GM10248 (cell line): ENCODE measurements at regions not wholly inside any gene's neighbourhood (a gene's known extent, or its start where the extent isn't known, plus 50 kb on each side); places are given as distances from the start of the nearest gene placed in this dataset.

Experiments
- CTCF ChIA-PET: fragments of 300-600 bp; sonication (Branson Sonifier 250); formaldehyde crosslinking; extraction: SDS; loops from one replicate; lab custom pipeline; 2021; ENCODE audit warnings: antibody characterized with exemption; lab: Yijun Ruan, JAX
- POLR2A ChIA-PET: fragments of 350-650 bp; sonication (Branson Sonifier 250); formaldehyde crosslinking; extraction: SDS; loops from one replicate; lab custom pipeline; 2020; ENCODE audit warnings: antibody characterized with exemption; lab: Yijun Ruan, JAX
- DNase-seq: peaks from one replicate; pipeline ENCODE4 v3.0.0; 2012; ENCODE audit errors: extremely low spot score
- CTCF ChIP-seq: IDR thresholded peaks from 2 replicates; pipeline ENCODE4 v1.5.1; 2012; ENCODE audit warnings: mild to moderate bottlenecking, low read depth; ENCODE audit errors: extremely low read depth, missing control alignments, control extremely low read depth

DNA sequence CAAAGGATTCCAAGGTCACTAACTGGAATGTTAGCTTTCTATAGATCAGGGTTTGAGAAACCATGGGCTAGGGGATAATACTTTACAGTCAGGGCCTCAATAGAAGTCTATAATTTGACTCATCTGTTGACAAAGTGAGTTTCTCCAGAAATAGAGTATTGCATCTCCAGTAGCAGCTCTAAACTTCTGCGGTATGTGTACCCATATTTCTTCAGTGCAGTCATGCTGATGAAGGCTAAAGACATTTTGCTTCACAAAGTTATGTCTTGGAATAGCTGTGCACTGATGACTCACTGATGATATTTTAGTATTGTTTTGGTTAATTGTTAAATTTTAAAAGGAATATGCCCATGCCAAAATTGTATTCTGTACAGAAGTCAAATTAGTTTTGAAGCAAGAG lies 464.9 kb upstream of the AMOT start:
- ChIA-PET CTCF (no interaction called here), POLR2A (no interaction called here)
- DNase-seq, result no peak
- no peak for TF ChIP-seq CTCF

GRCh38 chrX:113300580-113300979 lies 459.9 kb upstream of the AMOT start:
- no peak for TF ChIP-seq CTCF
- no peak for DNase-seq
- ChIA-PET POLR2A (no interaction called here), CTCF (no interaction called here)

DNA sequence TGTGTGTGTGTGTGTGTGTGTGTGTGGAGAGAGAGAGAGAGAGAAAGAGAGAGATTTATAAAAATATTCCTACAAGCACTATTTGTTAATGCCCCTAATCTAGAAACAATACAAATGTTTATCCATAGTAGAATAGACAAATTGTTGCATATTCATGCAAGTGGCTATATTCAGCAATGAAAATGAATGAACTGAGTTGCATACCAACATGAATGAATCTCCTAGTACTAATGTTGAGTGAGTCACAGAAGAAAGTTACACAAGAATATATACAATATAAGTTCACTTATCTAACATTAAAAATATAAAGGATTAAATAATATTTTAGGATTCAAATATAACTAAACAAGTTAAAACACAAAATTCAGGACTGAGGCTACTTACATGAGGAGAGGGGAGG lies 456.8 kb upstream of the AMOT start:
- ChIA-PET CTCF (interaction anchor here (0.9 kb wide), 1 partner anchor 15 kb away, joined by 3 read pairs; no protein-coding TSS in a partner anchor), POLR2A (no interaction called here)
- no peak for DNase-seq
- no peak for TF ChIP-seq CTCF

DNA sequence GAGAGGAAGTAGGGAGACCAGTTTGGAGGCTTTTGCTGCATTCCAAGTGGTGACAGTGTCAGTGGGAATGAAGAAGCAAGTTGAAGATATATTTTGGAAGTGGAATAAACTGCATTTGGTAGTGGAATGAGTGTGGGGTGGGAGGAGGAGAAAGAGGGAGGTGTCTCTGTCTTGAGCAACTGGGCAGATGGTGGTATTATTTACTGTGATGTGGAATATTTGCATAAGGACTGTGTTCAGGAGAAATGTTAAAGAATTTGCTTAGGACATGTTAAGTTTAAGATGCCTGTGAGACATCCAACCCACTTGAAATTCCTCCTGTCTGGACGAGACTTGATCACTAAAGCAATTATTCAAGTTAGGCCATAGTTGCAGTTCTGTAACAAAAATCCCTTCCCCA lies 448.9 kb upstream of the AMOT start:
- ChIA-PET CTCF (no interaction called here), POLR2A (no interaction called here)
- no peak for DNase-seq
- TF ChIP-seq CTCF, result no peak

- ChIA-PET CTCF (no interaction called here), POLR2A (no interaction called here)
- TF ChIP-seq CTCF, result no peak
- DNase-seq, result no peak
These were observed 447.1 kb upstream of the AMOT start for GRCh38 chrX:113287761-113288160.

- CTCF ChIA-PET, result no interaction called here
- POLR2A ChIA-PET, result no interaction called here
- TF ChIP-seq CTCF, result no peak
- DNase-seq, result no peak
These were observed 435.2 kb upstream of the AMOT start for GRCh38 chrX:113275804-113276203.

DNA sequence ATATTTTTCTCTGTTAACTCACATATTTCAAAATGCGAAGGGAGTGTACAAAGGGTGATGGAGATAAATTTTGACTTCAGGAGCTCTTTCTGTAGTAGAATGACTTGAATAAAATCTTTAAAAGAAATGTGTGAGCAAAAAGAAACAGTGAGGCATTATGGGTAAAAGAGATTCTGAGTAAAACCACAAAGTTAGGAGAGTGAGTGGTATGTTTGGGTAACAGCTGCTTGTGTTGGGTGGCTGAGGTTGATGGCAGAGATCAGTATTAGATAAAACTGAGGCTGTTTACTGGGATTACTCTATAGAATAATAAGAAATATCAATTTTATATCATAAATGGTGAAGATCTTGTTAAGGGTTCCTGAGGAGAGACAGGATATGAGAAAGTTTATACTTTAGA lies 434.2 kb upstream of the AMOT start:
- CTCF ChIA-PET, result no interaction called here
- POLR2A ChIA-PET, result no interaction called here
- DNase-seq, result no peak
- no peak for TF ChIP-seq CTCF
